Keratinocyte (primary cell): ENCODE measurements at regions not wholly inside any gene's neighbourhood (a gene's known extent, or its start where the extent isn't known, plus 50 kb on each side); places are given as distances from the start of the nearest gene placed in this dataset.

Experiments used
- EZH2 ChIP-seq: IDR thresholded peaks from one replicate; pipeline ENCODE4 v1.6.1; 2012; ENCODE audit warnings: inconsistent platforms, mild to moderate bottlenecking, low read length, moderate library complexity
- TF ChIP-seq, protein P1 (sequence below), 3 experiments: IDR thresholded peaks in 1 of 3; conservative IDR thresholded peaks in 1 of 3; optimal IDR thresholded peaks in 1 of 3; 2 replicates in 2 of 3; 3 replicates in 1 of 3; pipeline versions ENCODE3 to v1.5.1; 2011; ENCODE audit warnings: low read length in 3 of 3, mild to moderate bottlenecking in 3 of 3, moderate library complexity in 2 of 3, control low read depth in 1 of 3, inconsistent platforms in 1 of 3; ENCODE audit not compliant: insufficient read depth in 2 of 3; ENCODE audit errors: extremely low read depth in 1 of 3

DNA sequence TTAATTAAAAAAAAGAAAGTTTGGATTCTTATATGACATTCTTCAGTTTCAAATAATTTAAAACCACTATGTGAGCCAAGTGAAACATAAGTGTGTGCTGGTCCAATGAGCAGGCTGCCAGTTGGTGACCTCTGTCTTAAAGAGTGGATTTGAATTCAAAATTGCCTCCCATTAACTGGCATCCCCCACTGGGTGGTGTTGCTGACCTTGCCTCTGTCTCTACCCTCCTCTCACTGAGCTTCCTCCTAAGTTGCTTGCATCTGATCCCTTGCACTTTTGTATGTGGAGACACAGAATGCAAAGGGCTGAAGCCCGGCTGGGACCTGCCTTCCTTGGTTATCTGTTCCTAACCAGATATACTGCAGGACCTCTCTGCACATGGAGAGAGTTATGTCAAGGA, 160.6 kb downstream of the CYLD start:
- TF ChIP-seq, protein P1, sequence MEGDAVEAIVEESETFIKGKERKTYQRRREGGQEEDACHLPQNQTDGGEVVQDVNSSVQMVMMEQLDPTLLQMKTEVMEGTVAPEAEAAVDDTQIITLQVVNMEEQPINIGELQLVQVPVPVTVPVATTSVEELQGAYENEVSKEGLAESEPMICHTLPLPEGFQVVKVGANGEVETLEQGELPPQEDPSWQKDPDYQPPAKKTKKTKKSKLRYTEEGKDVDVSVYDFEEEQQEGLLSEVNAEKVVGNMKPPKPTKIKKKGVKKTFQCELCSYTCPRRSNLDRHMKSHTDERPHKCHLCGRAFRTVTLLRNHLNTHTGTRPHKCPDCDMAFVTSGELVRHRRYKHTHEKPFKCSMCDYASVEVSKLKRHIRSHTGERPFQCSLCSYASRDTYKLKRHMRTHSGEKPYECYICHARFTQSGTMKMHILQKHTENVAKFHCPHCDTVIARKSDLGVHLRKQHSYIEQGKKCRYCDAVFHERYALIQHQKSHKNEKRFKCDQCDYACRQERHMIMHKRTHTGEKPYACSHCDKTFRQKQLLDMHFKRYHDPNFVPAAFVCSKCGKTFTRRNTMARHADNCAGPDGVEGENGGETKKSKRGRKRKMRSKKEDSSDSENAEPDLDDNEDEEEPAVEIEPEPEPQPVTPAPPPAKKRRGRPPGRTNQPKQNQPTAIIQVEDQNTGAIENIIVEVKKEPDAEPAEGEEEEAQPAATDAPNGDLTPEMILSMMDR (optimal IDR thresholded peaks at IDR 0.05 in 1 of 3, IDR thresholded peaks at IDR 0.05 in 1 of 3, conservative IDR thresholded peaks at IDR 0.05 in 1 of 3; ENCODE audit: extremely low read depth in 1 of 3, insufficient read depth in 2 of 3, low read length in 3 of 3): peak in 2 of 3 experiments; percentile 3 to 53
- no peak for TF ChIP-seq EZH2
